Loucy (cell line): ENCODE measurements at regions not wholly inside any gene's neighbourhood (a gene's known extent, or its start where the extent isn't known, plus 50 kb on each side); places are given as distances from the start of the nearest gene placed in this dataset.

ENCODE experiments used
- H2AFZ ChIP-seq: fragments of 200-600 bp; sonication (generic); 2 replicates; pipeline ENCODE4 v1.6.0; 2016; ENCODE audit warnings: antibody characterized with exemption, mild to moderate bottlenecking, low read length, moderate library complexity
- H3F3A ChIP-seq: fragments of 200-600 bp; 2 replicates; pipeline ENCODE4 v1.6.0; 2016; ENCODE audit warnings: antibody characterized with exemption, low read depth, mild to moderate bottlenecking
- H3K27me3 ChIP-seq: fragments of 200-600 bp; sonication (generic); 2 replicates; pipeline ENCODE4 v1.6.1; 2014; ENCODE audit warnings: low read length, mild to moderate bottlenecking; ENCODE audit not compliant: insufficient read depth, poor library complexity, severe bottlenecking
- H3K36me3 ChIP-seq: fragments of 200-600 bp; sonication (generic); 2 replicates; pipeline ENCODE4 v1.6.1; 2016; ENCODE audit warnings: low read length; ENCODE audit not compliant: insufficient read depth
- H3K4me1 ChIP-seq: fragments of 200-600 bp; sonication (generic); 2 replicates; pipeline ENCODE4 v1.5.1; 2014; ENCODE audit warnings: low read length, mild to moderate bottlenecking; ENCODE audit not compliant: insufficient read depth, poor library complexity, severe bottlenecking
- H3K4me2 ChIP-seq: fragments of 200-600 bp; sonication (generic); 2 replicates; pipeline ENCODE4 v1.6.0; 2014; ENCODE audit warnings: antibody characterized with exemption, low read length, low read depth, mild to moderate bottlenecking; ENCODE audit not compliant: poor library complexity, severe bottlenecking
- H3K4me3 ChIP-seq: fragments of 200-600 bp; sonication (generic); 2 replicates; pipeline ENCODE4 v1.5.1; 2014; ENCODE audit warnings: low read length, mild to moderate bottlenecking, mixed read lengths; ENCODE audit not compliant: poor library complexity, severe bottlenecking
- H3K79me2 ChIP-seq: fragments of 200-600 bp; sonication (generic); 2 replicates; pipeline ENCODE4 v1.6.1; 2014; ENCODE audit warnings: low read length; ENCODE audit not compliant: insufficient read depth
- H3K9ac ChIP-seq: fragments of 200-600 bp; sonication (generic); 2 replicates; pipeline ENCODE4 v1.6.0; 2014; ENCODE audit warnings: mild to moderate bottlenecking, low read depth, low read length, moderate library complexity; ENCODE audit not compliant: poor library complexity, severe bottlenecking
- H3K9me2 ChIP-seq: fragments of 200-600 bp; sonication (generic); replicated peaks from 2 replicates; pipeline ENCODE4 v1.6.1; 2016; ENCODE audit warnings: low read depth, low read length, mixed read lengths
- H3K9me3 ChIP-seq: fragments of 200-600 bp; sonication (generic); 2 replicates; pipeline ENCODE4 v1.6.1; 2014; ENCODE audit warnings: mild to moderate bottlenecking, antibody characterized with exemption, low read length, low read depth; ENCODE audit not compliant: insufficient read depth
- H4K20me1 ChIP-seq: fragments of 200-600 bp; sonication (generic); 2 replicates; pipeline ENCODE4 v1.6.0; 2014; ENCODE audit warnings: antibody characterized with exemption, low read length, mild to moderate bottlenecking; ENCODE audit not compliant: insufficient read depth, poor library complexity, severe bottlenecking
- EZH2phosphoT487 ChIP-seq: fragments of 200-600 bp; IDR thresholded peaks from 2 replicates; pipeline ENCODE4 v1.6.1; 2018; ENCODE audit warnings: antibody characterized with exemption, mild to moderate bottlenecking, moderate library complexity, borderline replicate concordance
- TF ChIP-seq, protein P1 (sequence below): fragments of 200-600 bp; sonication (generic); conservative IDR thresholded peaks from 2 replicates; pipeline ENCODE4 v1.5.1; 2014; ENCODE audit warnings: mild to moderate bottlenecking, antibody characterized with exemption, low read length

DNA sequence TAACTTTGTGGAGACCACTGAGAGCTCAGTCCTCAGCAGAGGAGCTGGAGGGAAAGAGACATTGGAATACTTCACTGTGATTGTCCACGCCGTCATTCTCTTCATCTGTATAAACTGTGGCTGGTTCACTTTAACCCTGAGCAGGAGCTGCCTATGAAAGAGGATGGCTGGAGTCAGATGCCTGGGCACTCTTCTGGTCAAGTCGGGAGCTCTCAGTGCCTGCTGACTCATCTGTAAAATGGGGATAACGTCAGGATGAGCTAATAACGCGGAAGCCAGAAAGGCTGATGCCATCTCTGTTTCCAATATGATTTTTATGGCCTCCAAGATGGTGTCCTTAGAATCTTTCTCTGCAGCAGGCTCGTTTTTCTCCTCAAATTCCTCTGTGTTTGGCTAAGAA is 51.6 kb upstream of the MRPS22 start:
- Histone ChIP-seq H3F3A (no peaks in the 10 kb centered on the region), H3K79me2 (no peaks in the 10 kb centered on the region), H3K9me2 (no peaks in the 10 kb centered on the region), H3K4me3 (no peak overlapping the region), H3K4me2 (no peak overlapping the region), H3K36me3 (no peaks in the 10 kb centered on the region), H3K27me3 (no peaks in the 10 kb centered on the region), H4K20me1 (no peaks in the 10 kb centered on the region), H3K4me1 (no peaks in the 10 kb centered on the region), H2AFZ (no peak overlapping the region), H3K9me3 (no peaks in the 10 kb centered on the region), H3K9ac (no peak overlapping the region)
- TF ChIP-seq, protein P1, sequence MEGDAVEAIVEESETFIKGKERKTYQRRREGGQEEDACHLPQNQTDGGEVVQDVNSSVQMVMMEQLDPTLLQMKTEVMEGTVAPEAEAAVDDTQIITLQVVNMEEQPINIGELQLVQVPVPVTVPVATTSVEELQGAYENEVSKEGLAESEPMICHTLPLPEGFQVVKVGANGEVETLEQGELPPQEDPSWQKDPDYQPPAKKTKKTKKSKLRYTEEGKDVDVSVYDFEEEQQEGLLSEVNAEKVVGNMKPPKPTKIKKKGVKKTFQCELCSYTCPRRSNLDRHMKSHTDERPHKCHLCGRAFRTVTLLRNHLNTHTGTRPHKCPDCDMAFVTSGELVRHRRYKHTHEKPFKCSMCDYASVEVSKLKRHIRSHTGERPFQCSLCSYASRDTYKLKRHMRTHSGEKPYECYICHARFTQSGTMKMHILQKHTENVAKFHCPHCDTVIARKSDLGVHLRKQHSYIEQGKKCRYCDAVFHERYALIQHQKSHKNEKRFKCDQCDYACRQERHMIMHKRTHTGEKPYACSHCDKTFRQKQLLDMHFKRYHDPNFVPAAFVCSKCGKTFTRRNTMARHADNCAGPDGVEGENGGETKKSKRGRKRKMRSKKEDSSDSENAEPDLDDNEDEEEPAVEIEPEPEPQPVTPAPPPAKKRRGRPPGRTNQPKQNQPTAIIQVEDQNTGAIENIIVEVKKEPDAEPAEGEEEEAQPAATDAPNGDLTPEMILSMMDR: no peak
- no peak for TF ChIP-seq EZH2phosphoT487

DNA sequence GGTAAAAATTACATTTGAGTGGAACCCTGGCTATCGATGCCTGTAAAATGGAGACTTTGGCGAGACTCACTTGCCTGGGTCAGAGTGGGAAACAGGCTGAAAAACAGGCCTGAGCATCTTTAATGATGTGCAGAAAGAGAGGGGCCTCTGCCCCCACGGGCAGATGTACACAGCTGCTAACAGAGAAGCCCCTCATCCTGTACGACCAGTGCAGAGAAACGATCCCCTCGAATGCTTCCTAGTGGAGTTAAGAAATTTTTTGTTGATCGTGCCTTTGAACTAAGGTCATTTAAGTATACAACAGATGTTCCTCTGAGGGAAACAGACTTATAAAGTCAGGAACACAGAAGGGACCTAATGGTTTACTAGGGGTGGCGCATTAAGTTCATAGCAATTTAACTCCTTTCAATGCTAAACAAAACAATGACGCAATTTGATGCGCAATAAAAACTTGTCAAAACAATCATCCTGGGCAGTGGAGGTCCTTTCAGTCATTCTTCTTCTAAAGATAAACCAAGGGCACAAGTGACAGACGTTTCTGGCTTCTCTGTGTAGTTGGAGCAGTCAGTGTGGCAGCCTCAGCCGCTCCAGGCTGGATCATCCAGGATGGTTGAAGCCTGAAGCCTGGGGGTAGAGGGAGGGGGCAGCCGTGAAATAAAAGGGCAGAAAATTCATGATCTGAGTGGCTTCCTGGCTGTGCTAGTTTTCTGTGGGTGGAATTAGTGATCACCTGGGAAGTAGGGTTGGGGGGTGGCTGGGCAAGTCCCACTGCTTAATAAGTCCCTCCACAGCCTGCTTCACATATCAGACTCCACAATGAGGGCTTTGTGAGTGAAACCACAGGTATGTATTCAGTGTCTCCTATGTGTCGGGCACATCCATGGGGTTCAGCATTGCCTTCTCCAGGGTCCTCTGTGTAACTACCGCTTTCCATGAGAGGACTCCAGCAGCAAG is 50.8 kb upstream of the MRPS22 start:
- Histone ChIP-seq H3K4me2 (no peak overlapping the region), H3K4me1 (no peaks in the 10 kb centered on the region), H3K36me3 (no peaks in the 10 kb centered on the region), H3K79me2 (no peaks in the 10 kb centered on the region), H3K27me3 (no peaks in the 10 kb centered on the region), H3F3A (no peaks in the 10 kb centered on the region), H3K9me2 (no peaks in the 10 kb centered on the region), H4K20me1 (no peaks in the 10 kb centered on the region), H3K4me3 (no peak overlapping the region), H3K9ac (no peak overlapping the region), H2AFZ (no peak overlapping the region), H3K9me3 (no peaks in the 10 kb centered on the region)
- TF ChIP-seq, protein P1: no peak
- no peak for TF ChIP-seq EZH2phosphoT487

DNA sequence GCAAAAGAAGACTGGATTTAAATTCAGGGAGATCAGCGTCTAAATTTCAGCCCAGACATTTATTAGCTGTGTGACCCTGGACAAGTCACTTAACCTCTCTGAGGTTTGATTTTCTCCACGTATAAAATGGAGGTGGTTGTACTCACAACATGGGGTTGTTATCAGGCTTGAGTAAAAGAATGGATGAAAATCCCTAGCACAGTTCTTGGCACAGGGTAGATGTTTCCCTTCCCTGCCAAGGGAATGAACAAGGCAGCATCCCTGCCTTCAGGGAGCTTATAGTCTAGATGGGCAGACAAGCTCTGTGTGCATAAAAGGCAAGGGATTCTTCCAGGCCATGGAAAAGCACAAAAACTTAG is 50.2 kb upstream of the MRPS22 start:
- no peaks in the 10 kb centered on the region for H3K27me3 ChIP-seq
- no peak overlapping the region for H3K4me3 ChIP-seq
- no peaks in the 10 kb centered on the region for H3K4me1 ChIP-seq
- TF ChIP-seq, protein P1: no peak
- TF ChIP-seq EZH2phosphoT487: no peak
- H2AFZ ChIP-seq: no peak overlapping the region
- H3K4me2 ChIP-seq: no peak overlapping the region
- H3K79me2 ChIP-seq: no peaks in the 10 kb centered on the region
- H4K20me1 ChIP-seq: no peaks in the 10 kb centered on the region
- no peak overlapping the region for H3K9ac ChIP-seq
- no peaks in the 10 kb centered on the region for H3F3A ChIP-seq
- H3K36me3 ChIP-seq: no peaks in the 10 kb centered on the region
- H3K9me2 ChIP-seq: no peaks in the 10 kb centered on the region
- H3K9me3 ChIP-seq: no peaks in the 10 kb centered on the region
